ENCODE measurements at regions not wholly inside any gene's neighbourhood (a gene's known extent, or its start where the extent isn't known, plus 50 kb on each side); places are given as distances from the start of the nearest gene placed in this dataset.

GRCh38 chr1:4256351-4256750 lies 356.3 kb upstream of the C1orf174 start:
- TF ChIP-seq TAF1 (IDR thresholded peaks at IDR 0.05; ENCODE audit: low read depth) (no peak), TCF12 (IDR thresholded peaks at IDR 0.05; ENCODE audit: low read depth) (no peak), YY1 (IDR thresholded peaks at IDR 0.05; ENCODE audit: low read depth) (no peak), CREB1 (IDR thresholded peaks at IDR 0.05; ENCODE audit: low read depth) (no peak), TEAD4 (IDR thresholded peaks at IDR 0.05) (no peak), FOXM1 (IDR thresholded peaks at IDR 0.05; ENCODE audit: borderline replicate concordance, low read depth) (no peak), MAX (IDR thresholded peaks at IDR 0.05) (no peak)
- TF ChIP-seq, protein P1, sequence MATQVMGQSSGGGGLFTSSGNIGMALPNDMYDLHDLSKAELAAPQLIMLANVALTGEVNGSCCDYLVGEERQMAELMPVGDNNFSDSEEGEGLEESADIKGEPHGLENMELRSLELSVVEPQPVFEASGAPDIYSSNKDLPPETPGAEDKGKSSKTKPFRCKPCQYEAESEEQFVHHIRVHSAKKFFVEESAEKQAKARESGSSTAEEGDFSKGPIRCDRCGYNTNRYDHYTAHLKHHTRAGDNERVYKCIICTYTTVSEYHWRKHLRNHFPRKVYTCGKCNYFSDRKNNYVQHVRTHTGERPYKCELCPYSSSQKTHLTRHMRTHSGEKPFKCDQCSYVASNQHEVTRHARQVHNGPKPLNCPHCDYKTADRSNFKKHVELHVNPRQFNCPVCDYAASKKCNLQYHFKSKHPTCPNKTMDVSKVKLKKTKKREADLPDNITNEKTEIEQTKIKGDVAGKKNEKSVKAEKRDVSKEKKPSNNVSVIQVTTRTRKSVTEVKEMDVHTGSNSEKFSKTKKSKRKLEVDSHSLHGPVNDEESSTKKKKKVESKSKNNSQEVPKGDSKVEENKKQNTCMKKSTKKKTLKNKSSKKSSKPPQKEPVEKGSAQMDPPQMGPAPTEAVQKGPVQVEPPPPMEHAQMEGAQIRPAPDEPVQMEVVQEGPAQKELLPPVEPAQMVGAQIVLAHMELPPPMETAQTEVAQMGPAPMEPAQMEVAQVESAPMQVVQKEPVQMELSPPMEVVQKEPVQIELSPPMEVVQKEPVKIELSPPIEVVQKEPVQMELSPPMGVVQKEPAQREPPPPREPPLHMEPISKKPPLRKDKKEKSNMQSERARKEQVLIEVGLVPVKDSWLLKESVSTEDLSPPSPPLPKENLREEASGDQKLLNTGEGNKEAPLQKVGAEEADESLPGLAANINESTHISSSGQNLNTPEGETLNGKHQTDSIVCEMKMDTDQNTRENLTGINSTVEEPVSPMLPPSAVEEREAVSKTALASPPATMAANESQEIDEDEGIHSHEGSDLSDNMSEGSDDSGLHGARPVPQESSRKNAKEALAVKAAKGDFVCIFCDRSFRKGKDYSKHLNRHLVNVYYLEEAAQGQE (IDR thresholded peaks at IDR 0.05; ENCODE audit: low read depth) = no peak

DNA sequence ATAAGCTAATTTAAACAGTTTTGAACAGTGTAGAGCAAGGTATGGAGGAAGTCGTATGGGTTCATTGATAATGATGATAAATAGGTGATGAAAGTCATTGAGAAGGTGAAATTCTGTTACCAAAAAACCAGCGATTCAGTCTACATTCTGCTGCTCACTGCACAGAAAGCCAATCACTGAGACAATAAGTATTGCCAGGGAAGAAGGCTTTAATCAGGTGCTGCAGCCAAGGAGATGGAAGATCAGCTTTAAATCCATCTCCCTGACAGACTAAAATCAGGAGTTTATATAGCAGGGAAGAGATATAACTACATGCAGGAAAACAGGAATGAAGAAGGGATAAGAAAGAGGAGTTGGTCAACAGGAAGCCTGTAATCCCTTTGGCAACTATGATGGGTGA lies 361.3 kb upstream of the C1orf174 start:
- TF ChIP-seq MAX (IDR thresholded peaks at IDR 0.05) (no peak), FOXM1 (IDR thresholded peaks at IDR 0.05; ENCODE audit: borderline replicate concordance, low read depth) (no peak)

DNA sequence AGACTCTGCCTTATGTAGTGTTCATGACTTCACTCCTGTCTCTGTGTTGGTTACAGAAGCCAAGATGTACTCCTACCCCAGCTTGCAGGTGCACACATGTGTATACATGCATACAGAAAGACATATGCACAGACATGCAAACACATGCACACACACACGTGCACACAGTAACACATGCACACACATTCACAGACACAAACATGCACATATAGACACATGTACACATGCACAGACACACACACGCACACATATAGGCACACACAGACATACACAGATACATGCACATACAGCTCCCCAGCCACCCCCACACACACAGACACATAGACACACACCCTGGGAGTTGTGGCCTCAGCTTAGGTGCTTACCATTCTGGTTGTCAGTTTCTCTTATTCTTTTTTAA lies 362.6 kb upstream of the C1orf174 start:
- TF ChIP-seq ZBTB7A (IDR thresholded peaks at IDR 0.05; ENCODE audit: low read depth) (no peak), TAF1 (IDR thresholded peaks at IDR 0.05; ENCODE audit: low read depth) (no peak), NFIC (IDR thresholded peaks at IDR 0.05) (no peak), YY1 (IDR thresholded peaks at IDR 0.05; ENCODE audit: low read depth) (no peak), EGR1 (IDR thresholded peaks at IDR 0.05) (no peak), CREB1 (IDR thresholded peaks at IDR 0.05; ENCODE audit: low read depth) (no peak), TCF12 (IDR thresholded peaks at IDR 0.05; ENCODE audit: low read depth) (no peak), CEBPB (IDR thresholded peaks at IDR 0.05) (no peak), RAD21 (IDR thresholded peaks at IDR 0.05; ENCODE audit: low read depth) (no peak), FOXM1 (IDR thresholded peaks at IDR 0.05; ENCODE audit: borderline replicate concordance, low read depth) (no peak), TEAD4 (IDR thresholded peaks at IDR 0.05) (no peak), MAX (IDR thresholded peaks at IDR 0.05) (no peak), EP300 (IDR thresholded peaks at IDR 0.05; ENCODE audit: borderline replicate concordance) (no peak)
- TF ChIP-seq, protein P1 (IDR thresholded peaks at IDR 0.05; ENCODE audit: low read depth) = no peak
- TF ChIP-seq, protein P2, sequence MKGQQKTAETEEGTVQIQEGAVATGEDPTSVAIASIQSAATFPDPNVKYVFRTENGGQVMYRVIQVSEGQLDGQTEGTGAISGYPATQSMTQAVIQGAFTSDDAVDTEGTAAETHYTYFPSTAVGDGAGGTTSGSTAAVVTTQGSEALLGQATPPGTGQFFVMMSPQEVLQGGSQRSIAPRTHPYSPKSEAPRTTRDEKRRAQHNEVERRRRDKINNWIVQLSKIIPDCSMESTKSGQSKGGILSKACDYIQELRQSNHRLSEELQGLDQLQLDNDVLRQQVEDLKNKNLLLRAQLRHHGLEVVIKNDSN (IDR thresholded peaks at IDR 0.05) = no peak

- TF ChIP-seq YY1 (IDR thresholded peaks at IDR 0.05; ENCODE audit: low read depth) (no peak), TEAD4 (IDR thresholded peaks at IDR 0.05) (no peak), RAD21 (IDR thresholded peaks at IDR 0.05; ENCODE audit: low read depth) (no peak), NFIC (IDR thresholded peaks at IDR 0.05) (no peak), ZBTB7A (IDR thresholded peaks at IDR 0.05; ENCODE audit: low read depth) (no peak), MAX (IDR thresholded peaks at IDR 0.05) (no peak), CREB1 (IDR thresholded peaks at IDR 0.05; ENCODE audit: low read depth) (no peak), CEBPB (IDR thresholded peaks at IDR 0.05) (no peak), EP300 (IDR thresholded peaks at IDR 0.05; ENCODE audit: borderline replicate concordance) (no peak), EGR1 (IDR thresholded peaks at IDR 0.05) (no peak), TAF1 (IDR thresholded peaks at IDR 0.05; ENCODE audit: low read depth) (no peak), TCF12 (IDR thresholded peaks at IDR 0.05; ENCODE audit: low read depth) (no peak), FOXM1 (IDR thresholded peaks at IDR 0.05; ENCODE audit: borderline replicate concordance, low read depth) (no peak)
- TF ChIP-seq, protein P2 (IDR thresholded peaks at IDR 0.05) = no peak
- TF ChIP-seq, protein P1 (IDR thresholded peaks at IDR 0.05; ENCODE audit: low read depth) = no peak
These were observed 363.6 kb upstream of the C1orf174 start for GRCh38 chr1:4263699-4264098.

Data from Ishikawa (cell line).